T-helper 2 cell treated with Interferon-gamma antibody and Interleukin-4, amounts not matched to agents 5 μg/mL and 100 μg/mL, for 36 hours (primary cell): ENCODE measurements at regions not wholly inside any gene's neighbourhood (a gene's known extent, or its start where the extent isn't known, plus 50 kb on each side); places are given as distances from the start of the nearest gene placed in this dataset.

ENCODE experiments used
- DNase-seq: peaks from one replicate; pipeline ENCODE4 v3.0.0; 2021; ENCODE audit warnings: low spot score
- H3K27ac Mint-ChIP-seq: one replicate; pipeline ENCODE4 v1.8.0; 2021; ENCODE audit warnings: mild to moderate bottlenecking, mixed read lengths
- H3K27me3 Mint-ChIP-seq: one replicate; pipeline ENCODE4 v1.8.0; 2021; ENCODE audit warnings: low read depth, mixed read lengths
- H3K36me3 Mint-ChIP-seq: one replicate; pipeline ENCODE4 v1.8.0; 2021; ENCODE audit warnings: low read depth, mixed read lengths
- H3K4me1 Mint-ChIP-seq: one replicate; pipeline ENCODE4 v1.8.0; 2021; ENCODE audit warnings: low read depth, mixed read lengths
- H3K4me3 Mint-ChIP-seq: one replicate; pipeline ENCODE4 v1.8.0; 2022; ENCODE audit warnings: mild to moderate bottlenecking, moderate library complexity, mixed read lengths
- H3K9me3 Mint-ChIP-seq: one replicate; pipeline ENCODE4 v1.8.0; 2021; ENCODE audit warnings: mixed read lengths

DNA sequence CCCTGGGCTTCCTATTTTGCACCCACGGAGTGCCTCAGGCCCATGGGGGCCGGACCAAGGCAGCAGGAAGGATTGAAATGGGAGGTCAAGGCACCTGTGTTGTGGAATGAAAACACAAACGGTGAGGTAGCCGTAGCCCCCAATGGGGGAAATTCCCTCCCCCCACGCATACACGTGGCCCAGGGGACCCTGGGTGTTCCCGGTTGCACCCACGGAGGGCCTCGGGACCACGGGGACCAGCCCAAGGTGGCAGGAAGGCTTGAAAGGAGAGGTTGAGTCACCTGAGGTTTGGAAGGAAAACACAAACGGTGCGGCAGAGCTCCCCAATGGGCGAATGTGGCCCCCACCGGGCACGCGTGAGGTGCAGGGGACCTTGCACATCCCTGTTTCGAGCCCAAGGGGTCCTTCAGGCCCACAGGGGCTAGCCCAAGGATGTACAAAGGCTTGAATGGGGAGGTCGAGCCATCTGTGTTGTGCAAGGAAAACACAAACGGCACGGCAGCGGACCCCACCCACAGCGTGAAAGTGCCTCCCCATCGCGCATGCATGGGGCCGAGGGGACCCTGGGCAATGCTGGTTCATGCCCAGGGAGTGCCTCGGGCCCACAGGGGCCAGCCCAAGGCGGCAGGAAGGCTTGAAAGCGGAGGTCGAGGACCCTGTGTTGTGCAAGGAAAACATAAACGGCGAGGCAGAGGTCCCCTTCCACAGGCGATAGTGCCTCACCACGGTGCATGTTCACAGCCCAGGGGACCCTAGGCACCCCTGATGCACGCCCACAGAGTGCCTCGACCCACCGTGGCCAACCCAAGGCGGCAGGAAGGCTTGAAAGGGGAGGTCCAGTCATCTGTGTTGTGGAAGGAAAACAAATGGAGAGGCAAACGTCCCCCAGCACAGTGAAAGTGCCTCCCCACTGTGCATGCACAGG lies 376.7 kb downstream of the ALG10 start:
- H3K9me3 Mint-ChIP-seq, result peaks cover 10% of the 10 kb centered on the region
- no peaks in the 10 kb centered on the region for H3K4me1 Mint-ChIP-seq
- DNase-seq, result no peak
- no peak overlapping the region for H3K27ac Mint-ChIP-seq
- H3K4me3 Mint-ChIP-seq, result no peak overlapping the region
- no peaks in the 10 kb centered on the region for H3K27me3 Mint-ChIP-seq
- no peaks in the 10 kb centered on the region for H3K36me3 Mint-ChIP-seq

DNA sequence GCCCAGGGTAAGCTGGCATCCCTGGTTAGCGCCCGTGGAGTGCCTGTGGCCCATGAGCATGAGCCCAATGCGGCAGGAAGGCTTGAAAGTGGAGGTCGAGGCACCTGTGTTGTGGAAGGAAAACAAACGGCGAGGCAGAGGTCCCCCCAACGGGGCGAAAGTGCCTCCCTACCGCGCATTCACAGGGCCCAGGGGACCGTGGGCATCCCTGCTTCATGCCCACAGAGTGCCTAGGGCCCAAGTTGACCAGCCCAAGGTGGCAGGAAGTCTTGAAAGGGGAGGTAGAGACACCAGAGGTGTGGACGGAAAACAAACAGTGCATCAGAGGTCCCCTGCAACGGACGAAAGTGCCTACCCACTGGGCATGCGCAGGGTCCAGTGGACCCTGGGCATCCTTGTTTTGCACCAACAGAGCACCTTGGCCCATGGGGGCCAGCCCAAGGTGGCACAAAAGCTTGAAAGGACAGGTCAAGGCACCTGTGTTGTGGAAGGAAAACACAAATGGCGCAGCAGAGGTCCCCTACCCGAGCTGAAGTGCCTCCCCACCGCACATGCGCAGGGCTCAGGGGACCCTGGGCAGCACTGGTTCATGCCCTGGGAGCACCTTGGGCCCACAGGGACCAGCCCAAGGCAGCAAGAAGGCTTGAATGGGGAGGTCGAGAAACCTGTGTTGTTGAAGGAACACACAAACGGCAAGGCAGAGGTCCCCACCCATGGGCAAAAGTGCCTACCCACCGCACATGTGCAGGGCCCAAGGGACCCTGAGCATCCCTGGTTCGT lies 377.5 kb downstream of the ALG10 start:
- H3K36me3 Mint-ChIP-seq, result no peaks in the 10 kb centered on the region
- no peak for DNase-seq
- no peaks in the 10 kb centered on the region for H3K27me3 Mint-ChIP-seq
- no peak overlapping the region for H3K27ac Mint-ChIP-seq
- no peak overlapping the region for H3K4me3 Mint-ChIP-seq
- H3K4me1 Mint-ChIP-seq, result no peaks in the 10 kb centered on the region
- peaks cover 10% of the 10 kb centered on the region for H3K9me3 Mint-ChIP-seq

DNA sequence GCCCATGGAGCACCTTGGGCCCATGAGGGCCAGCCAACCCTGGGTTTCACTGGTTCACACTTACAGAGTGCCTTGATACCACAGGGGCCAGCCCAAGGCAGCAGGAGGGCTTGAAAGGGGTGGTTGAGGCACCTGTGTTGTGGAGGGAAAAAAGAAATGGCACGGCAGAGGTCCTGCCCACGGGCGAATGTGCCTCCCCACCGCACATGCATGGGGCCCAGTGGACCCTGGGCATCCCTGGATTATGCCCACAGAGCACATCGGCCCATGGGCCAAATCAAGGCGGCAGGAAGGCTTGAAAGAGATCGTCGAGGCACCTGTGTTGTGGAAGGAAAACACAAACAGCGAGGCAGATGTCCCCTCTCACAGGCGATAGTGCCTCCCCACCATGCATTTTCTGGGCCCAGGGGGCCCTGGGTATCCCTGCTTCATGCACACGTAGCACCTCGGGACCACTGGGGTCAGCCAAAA lies 378.1 kb downstream of the ALG10 start:
- H3K9me3 Mint-ChIP-seq, result peaks cover 10% of the 10 kb centered on the region
- no peak for DNase-seq
- no peaks in the 10 kb centered on the region for H3K27me3 Mint-ChIP-seq
- no peak overlapping the region for H3K4me3 Mint-ChIP-seq
- no peaks in the 10 kb centered on the region for H3K36me3 Mint-ChIP-seq
- H3K4me1 Mint-ChIP-seq, result no peaks in the 10 kb centered on the region
- H3K27ac Mint-ChIP-seq, result no peak overlapping the region

DNA sequence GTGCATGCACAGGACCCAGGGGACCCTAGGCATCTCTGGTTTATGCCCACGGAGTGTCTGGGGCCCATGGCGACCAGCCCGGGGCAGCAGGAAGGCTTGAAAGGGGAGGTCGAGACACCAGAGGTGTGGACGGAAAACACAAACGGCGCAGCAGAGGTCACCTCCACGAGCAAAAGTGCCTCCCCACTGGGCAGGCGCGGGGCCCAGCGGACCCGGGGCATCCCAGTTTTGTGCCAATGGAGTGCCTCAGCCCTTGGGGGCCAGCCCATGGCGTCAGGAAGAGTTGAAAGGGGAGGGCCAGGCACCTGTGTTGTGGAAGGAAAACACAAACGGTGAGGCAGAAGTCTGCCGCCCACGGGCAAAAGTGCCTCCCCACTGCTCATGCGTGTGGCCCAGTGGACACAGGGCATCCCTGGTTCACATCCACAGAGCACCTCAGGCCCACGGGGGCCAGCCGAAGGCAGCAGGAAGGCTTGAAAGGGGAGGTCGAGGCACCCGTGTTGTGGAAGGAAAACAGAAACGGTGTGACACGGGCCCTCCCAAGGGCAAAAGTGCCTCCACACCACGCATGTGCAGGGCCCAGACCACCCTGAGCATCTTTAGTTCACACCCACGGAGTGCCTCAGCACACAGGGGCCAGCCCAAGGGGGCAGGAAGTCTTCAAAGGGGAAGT lies 378.8 kb downstream of the ALG10 start:
- no peaks in the 10 kb centered on the region for H3K36me3 Mint-ChIP-seq
- no peaks in the 10 kb centered on the region for H3K27me3 Mint-ChIP-seq
- H3K4me3 Mint-ChIP-seq, result no peak overlapping the region
- H3K27ac Mint-ChIP-seq, result no peak overlapping the region
- H3K4me1 Mint-ChIP-seq, result no peaks in the 10 kb centered on the region
- H3K9me3 Mint-ChIP-seq, result peaks cover 16% of the 10 kb centered on the region
- DNase-seq, result no peak

DNA sequence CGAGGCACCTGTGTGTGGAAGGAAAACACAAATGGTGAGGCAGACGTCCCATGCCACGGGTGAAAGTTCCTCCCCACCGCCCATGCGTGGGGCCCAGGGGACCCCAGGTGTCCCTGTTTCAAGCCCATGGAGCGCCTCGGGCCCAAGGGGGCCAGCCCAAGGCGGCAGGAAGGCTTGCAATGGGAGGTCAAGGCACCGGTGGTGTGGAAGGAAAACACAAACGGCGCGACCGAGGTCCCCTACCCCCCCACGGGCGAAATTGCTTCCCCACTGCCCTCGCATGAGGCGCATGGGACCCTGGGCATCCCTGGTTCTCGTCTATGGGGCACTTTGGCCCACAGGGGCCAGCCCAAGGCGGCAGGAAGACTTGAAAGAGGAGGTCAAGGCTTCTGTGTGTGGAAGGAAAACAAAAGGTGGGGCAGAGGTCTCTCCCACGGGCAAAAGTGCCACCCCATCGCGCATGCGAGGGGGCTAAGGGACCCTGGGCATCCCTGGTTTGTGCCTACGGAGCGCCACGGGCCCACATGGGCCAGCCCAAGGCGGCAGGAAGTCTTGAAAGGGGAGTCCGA lies 379.4 kb downstream of the ALG10 start:
- Mint-ChIP-seq H3K27me3 (no peaks in the 10 kb centered on the region), H3K4me1 (no peaks in the 10 kb centered on the region), H3K36me3 (no peaks in the 10 kb centered on the region), H3K4me3 (no peak overlapping the region), H3K27ac (no peak overlapping the region), H3K9me3 (peaks cover 16% of the 10 kb centered on the region)
- no peak for DNase-seq

GRCh38 chr12:34402228-34402898 lies 380.1 kb downstream of the ALG10 start:
- peaks cover 21% of the 10 kb centered on the region for H3K9me3 Mint-ChIP-seq
- no peaks in the 10 kb centered on the region for H3K36me3 Mint-ChIP-seq
- no peak overlapping the region for H3K27ac Mint-ChIP-seq
- no peaks in the 10 kb centered on the region for H3K4me1 Mint-ChIP-seq
- DNase-seq, result no peak
- H3K27me3 Mint-ChIP-seq, result no peaks in the 10 kb centered on the region
- H3K4me3 Mint-ChIP-seq, result no peak overlapping the region

DNA sequence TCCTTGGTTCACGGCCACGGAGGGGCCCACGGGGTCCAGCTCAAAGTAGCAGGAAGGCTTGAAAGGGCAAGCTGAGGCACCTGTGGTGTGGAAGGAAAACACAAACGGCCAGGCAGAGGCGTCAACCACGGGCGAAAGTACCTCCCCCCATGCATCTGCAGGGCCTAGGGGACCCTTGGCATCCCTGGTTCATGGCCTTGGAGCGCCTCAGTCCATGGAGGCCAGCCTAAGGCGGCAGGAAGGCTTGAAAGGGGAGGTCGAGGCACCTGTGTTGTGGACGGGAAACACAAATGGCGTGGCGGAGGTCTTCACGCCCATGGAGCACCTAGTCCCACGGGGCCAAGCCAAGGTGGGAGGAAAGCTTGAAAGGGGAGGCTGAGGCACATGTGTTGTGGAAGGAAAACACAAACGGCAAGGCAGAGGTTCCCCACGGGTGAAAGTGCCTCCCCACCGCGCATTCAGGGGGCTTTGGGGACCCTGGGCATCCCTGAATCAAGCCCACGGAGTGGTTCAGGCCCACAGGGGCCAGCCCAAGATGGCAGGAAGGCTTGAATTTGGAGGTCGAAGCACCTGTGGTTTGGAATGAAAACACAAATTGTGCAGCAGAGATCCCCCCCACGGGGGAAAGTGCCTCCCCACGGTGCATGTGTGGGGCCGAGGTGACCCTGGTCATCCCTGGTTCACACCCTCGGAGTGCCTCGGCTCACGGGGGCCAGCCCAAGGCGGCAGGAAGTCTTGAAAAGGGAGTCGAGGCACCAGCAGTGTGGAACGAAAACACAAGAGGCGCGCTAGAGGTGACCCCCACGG lies 380.8 kb downstream of the ALG10 start:
- H3K4me1 Mint-ChIP-seq, result no peaks in the 10 kb centered on the region
- DNase-seq, result no peak
- H3K4me3 Mint-ChIP-seq, result no peak overlapping the region
- H3K27me3 Mint-ChIP-seq, result no peaks in the 10 kb centered on the region
- no peaks in the 10 kb centered on the region for H3K36me3 Mint-ChIP-seq
- peaks cover 28% of the 10 kb centered on the region for H3K9me3 Mint-ChIP-seq
- H3K27ac Mint-ChIP-seq, result no peak overlapping the region

DNA sequence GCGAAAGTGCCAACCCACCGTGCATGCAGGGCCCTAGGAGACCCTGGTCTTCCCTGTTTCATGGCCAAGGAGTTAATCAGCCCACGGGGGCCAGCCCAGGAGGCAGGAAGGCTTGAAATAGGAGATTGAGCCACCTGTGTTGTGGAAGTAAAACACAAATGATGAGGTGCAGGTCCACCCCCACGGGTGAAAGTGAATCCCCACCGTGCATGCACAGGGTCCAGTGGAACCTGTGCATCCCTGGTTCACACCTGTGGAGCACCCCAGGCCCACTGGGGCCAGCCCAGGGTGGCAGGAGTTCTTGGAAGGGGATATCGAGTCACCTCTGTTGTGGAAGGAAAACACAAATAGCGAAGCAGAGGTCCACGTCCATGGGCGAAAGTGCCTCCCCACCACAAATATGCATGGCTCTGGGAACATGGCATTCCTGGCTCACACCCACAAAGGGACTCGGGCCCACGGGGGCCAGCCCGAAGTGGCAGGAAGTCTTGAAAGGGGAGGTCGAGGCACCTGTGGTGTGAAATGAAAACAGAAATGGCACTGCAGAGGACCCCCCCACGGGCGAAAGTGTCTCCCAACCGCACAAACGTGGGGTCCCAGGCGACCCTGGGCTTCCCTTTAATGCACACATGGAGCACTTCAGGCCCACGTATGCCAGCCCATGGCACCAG lies 381.5 kb downstream of the ALG10 start:
- Mint-ChIP-seq H3K4me3 (no peak overlapping the region), H3K4me1 (no peaks in the 10 kb centered on the region), H3K9me3 (peaks cover 33% of the 10 kb centered on the region), H3K27ac (no peak overlapping the region), H3K27me3 (no peaks in the 10 kb centered on the region), H3K36me3 (no peaks in the 10 kb centered on the region)
- DNase-seq, result no peak

DNA sequence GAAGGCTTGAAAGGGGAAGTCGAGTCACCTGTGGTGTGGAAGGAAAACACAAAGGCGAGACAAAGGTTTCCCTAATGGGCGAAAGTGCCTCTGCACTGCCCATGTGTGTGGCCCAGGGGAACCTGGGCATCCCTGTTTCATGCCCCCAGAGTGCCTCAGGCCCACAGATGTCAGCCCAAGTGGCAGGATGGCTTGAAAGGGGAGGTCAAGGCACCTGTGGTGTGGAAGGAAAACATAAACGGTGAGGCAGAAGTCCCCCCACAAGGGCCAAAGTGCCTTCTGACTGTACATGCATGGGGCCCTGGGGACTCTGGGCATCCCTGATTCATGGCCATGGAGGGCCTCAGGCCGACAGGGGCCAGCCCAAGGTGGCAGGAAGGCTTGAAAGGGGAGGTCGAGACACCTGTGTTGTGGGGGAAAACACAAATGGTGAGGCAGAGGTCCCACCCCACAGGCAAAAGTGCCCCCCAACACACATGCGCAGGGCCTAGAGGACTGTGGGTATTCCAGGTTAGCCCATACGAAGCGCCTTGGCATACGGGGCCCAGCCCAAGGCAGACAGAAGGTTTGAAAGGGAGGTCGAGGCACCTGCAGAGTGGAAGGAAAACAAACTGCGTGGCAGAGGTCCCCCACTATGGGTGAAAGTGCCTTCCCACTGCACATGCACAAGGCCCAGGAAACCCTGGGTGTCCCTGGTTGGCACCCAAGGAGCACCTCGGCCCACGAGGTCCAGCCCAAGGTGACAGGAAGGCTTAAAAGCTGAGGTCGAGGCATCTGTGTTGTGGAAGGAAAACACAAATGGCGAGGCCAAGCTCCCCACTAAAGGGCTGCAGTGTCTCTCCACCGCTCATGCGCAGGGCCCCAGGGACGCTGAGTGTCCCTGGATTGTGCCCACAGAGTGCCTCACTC lies 382.3 kb downstream of the ALG10 start:
- no peak overlapping the region for H3K4me3 Mint-ChIP-seq
- no peaks in the 10 kb centered on the region for H3K27me3 Mint-ChIP-seq
- no peaks in the 10 kb centered on the region for H3K4me1 Mint-ChIP-seq
- no peak overlapping the region for H3K27ac Mint-ChIP-seq
- DNase-seq, result no peak
- H3K9me3 Mint-ChIP-seq, result peaks cover 39% of the 10 kb centered on the region
- H3K36me3 Mint-ChIP-seq, result no peaks in the 10 kb centered on the region

- Mint-ChIP-seq H3K27ac (no peak overlapping the region), H3K36me3 (no peaks in the 10 kb centered on the region), H3K9me3 (peaks cover 41% of the 10 kb centered on the region), H3K4me3 (no peak overlapping the region), H3K27me3 (no peaks in the 10 kb centered on the region), H3K4me1 (no peaks in the 10 kb centered on the region)
- no peak for DNase-seq
These were observed 383.3 kb downstream of the ALG10 start for GRCh38 chr12:34405286-34406227.
